SH-SY5Y (cell line): ENCODE measurements at regions not wholly inside any gene's neighbourhood (a gene's known extent, or its start where the extent isn't known, plus 50 kb on each side); places are given as distances from the start of the nearest gene placed in this dataset.

Source experiments
- GATA2 ChIP-seq: IDR thresholded peaks from 2 replicates; pipeline ENCODE4 v1.6.1; 2011; ENCODE audit warnings: mild to moderate bottlenecking, low read depth, low read length
- GATA3 ChIP-seq: IDR thresholded peaks from 2 replicates; pipeline ENCODE4 v1.6.1; 2011; ENCODE audit warnings: low read depth, mild to moderate bottlenecking, low read length, moderate library complexity

- TF ChIP-seq GATA3: no peak
- TF ChIP-seq GATA2: no peak
Measured at GRCh38 chr17:70479779-70480178, 310.4 kb downstream of the KCNJ2 start.

- TF ChIP-seq GATA3 (no peak), GATA2 (no peak)
Measured at GRCh38 chr17:70483624-70484023, 314.3 kb downstream of the KCNJ2 start.

GRCh38 chr17:70484050-70484449 lies 314.7 kb downstream of the KCNJ2 start:
- TF ChIP-seq GATA2 (no peak), GATA3 (no peak)

GRCh38 chr17:70484496-70484895 lies 315.2 kb downstream of the KCNJ2 start:
- TF ChIP-seq GATA3: no peak
- TF ChIP-seq GATA2: no peak

- no peak for TF ChIP-seq GATA3
- TF ChIP-seq GATA2: no peak
Measured at GRCh38 chr17:70492368-70492767, 323.0 kb downstream of the KCNJ2 start.

GRCh38 chr17:70493277-70493874 lies 324.0 kb downstream of the KCNJ2 start:
- TF ChIP-seq GATA2 (no peak), GATA3 (no peak)

- no peak for TF ChIP-seq GATA2
- TF ChIP-seq GATA3: no peak
Measured at GRCh38 chr17:70498631-70499030, 329.3 kb downstream of the KCNJ2 start.

GRCh38 chr17:70499067-70499786 lies 329.9 kb downstream of the KCNJ2 start:
- TF ChIP-seq GATA2 (no peak), GATA3 (no peak)

GRCh38 chr17:70503449-70503848 lies 334.1 kb downstream of the KCNJ2 start:
- peak; percentile 47; the same call in 1 of the 2 replicates for TF ChIP-seq GATA2
- TF ChIP-seq GATA3: peak; percentile 70

GRCh38 chr17:70510288-70510687 lies 341.0 kb downstream of the KCNJ2 start:
- TF ChIP-seq GATA2 (no peak), GATA3 (no peak)

- TF ChIP-seq GATA2 (no peak), GATA3 (no peak)
Measured at GRCh38 chr17:70517816-70518215, 348.5 kb downstream of the KCNJ2 start.

- TF ChIP-seq GATA3 (no peak), GATA2 (no peak)
Measured at GRCh38 chr17:70519300-70519699, 350.0 kb downstream of the KCNJ2 start.

- no peak for TF ChIP-seq GATA3
- no peak for TF ChIP-seq GATA2
Measured at GRCh38 chr17:70520447-70520846, 351.1 kb downstream of the KCNJ2 start.

GRCh38 chr17:70520956-70521355 lies 351.6 kb downstream of the KCNJ2 start:
- TF ChIP-seq GATA2: no peak
- TF ChIP-seq GATA3: no peak

- TF ChIP-seq GATA2: no peak
- TF ChIP-seq GATA3: no peak
Measured at GRCh38 chr17:70521821-70522256, 352.5 kb downstream of the KCNJ2 start.
